HepG2 (cell line): ENCODE measurements at regions not wholly inside any gene's neighbourhood (a gene's known extent, or its start where the extent isn't known, plus 50 kb on each side); places are given as distances from the start of the nearest gene placed in this dataset.

ENCODE experiments used
- ATAC-seq: fragments of 200-7000 bp; cut with Tn5 transposase; 3 replicates; pipeline ENCODE4 v1.9.1; 2020; ENCODE audit warnings: mild to moderate bottlenecking, moderate library complexity
- BruUV-seq: library from RNA; stranded (reverse); fragments of 400-500 nt; replicated peaks from 2 replicates; lab custom pipeline; 2021; lab: Mats Ljungman, UMichigan
- CTCF ChIA-PET: fragments of 300-600 bp; formaldehyde crosslinking; extraction: SDS; loops from one replicate; lab custom pipeline; 2021; ENCODE audit warnings: low total read pairs, inconsistent platforms, low intra/inter-chr PET ratio; lab: Yijun Ruan, JAX
- POLR2A ChIA-PET: fragments of 350-600 bp; sonication (Branson Sonifier 250); formaldehyde crosslinking; loops from one replicate; lab custom pipeline; 2020; ENCODE audit warnings: antibody characterized with exemption, inconsistent platforms; lab: Yijun Ruan, JAX
- DNase-seq: peaks from one replicate; pipeline ENCODE4 v3.0.0-alpha.2; 2015; ENCODE audit warnings: low spot score
- FAIRE-seq: peaks from 3 replicates; lab custom pipeline; 2011; peaks lifted over from hg19 to GRCh38; lab: Jason Lieb, UNC
- H2AFZ ChIP-seq: one replicate; pipeline ENCODE4 v1.6.1; 2011; ENCODE audit warnings: low read length, inconsistent platforms
- H3K27ac ChIP-seq: fragments of 300-600 bp; 3 replicates; pipeline ENCODE4 v1.8.0; 2011; ENCODE audit warnings: mixed run types, mild to moderate bottlenecking, mixed read lengths, low read length, inconsistent platforms; ENCODE audit not compliant: insufficient read depth; ENCODE audit errors: extremely low read length
- H3K27me3 ChIP-seq, 2 experiments: fragments of 200-600 bp in 1 of 2; 2 replicates in 1 of 2; 3 replicates in 1 of 2; pipeline versions ENCODE4 v1.6.0 to v1.8.0; 2011; ENCODE audit warnings: low read length in 2 of 2, mild to moderate bottlenecking in 2 of 2, moderate library complexity in 2 of 2, inconsistent platforms in 1 of 2; ENCODE audit not compliant: insufficient read depth in 2 of 2, control insufficient read depth in 1 of 2
- H3K36me3 ChIP-seq, 2 experiments: fragments of 200-600 bp in 1 of 2; replicated peaks in 1 of 2; 2 replicates in 1 of 2; 3 replicates in 1 of 2; pipeline versions ENCODE4 v1.5.1 to v1.8.0; 2011; ENCODE audit warnings: low read length in 2 of 2, inconsistent platforms in 1 of 2; ENCODE audit not compliant: insufficient read depth in 2 of 2, control insufficient read depth in 1 of 2
- H3K4me1 ChIP-seq: 2 replicates; pipeline ENCODE4 v1.5.1; 2012; ENCODE audit warnings: low read length, inconsistent platforms; ENCODE audit not compliant: insufficient read depth
- H3K4me2 ChIP-seq: 2 replicates; pipeline ENCODE4 v1.6.0; 2011; ENCODE audit warnings: low read depth, low read length, inconsistent platforms
- H3K4me3 ChIP-seq, 3 experiments: fragments of 200-600 bp in 1 of 3; sonication (generic), shearing (Covaris generic) in 1 of 3; replicated peaks in 1 of 3; 2 replicates each; pipeline ENCODE4 v1.5.1; 2011 to 2016; ENCODE audit warnings: low read length in 3 of 3, inconsistent platforms in 2 of 3, low read depth in 2 of 3, mild to moderate bottlenecking in 2 of 3, control low read depth in 1 of 3, mixed read lengths in 1 of 3; ENCODE audit not compliant: insufficient read depth in 1 of 3
- H3K79me2 ChIP-seq: one replicate; pipeline ENCODE4 v1.6.1; 2011; ENCODE audit warnings: low read length, inconsistent platforms; ENCODE audit not compliant: insufficient read depth
- H3K9ac ChIP-seq: 2 replicates; pipeline ENCODE4 v1.6.0; 2011; ENCODE audit warnings: mild to moderate bottlenecking, low read depth, low read length, inconsistent platforms; ENCODE audit not compliant: insufficient read depth
- H3K9me3 ChIP-seq: 2 replicates; pipeline ENCODE4 v1.5.1; 2012; ENCODE audit warnings: mild to moderate bottlenecking, low read length
- H4K20me1 ChIP-seq: 2 replicates; pipeline ENCODE4 v1.6.0; 2011; ENCODE audit warnings: inconsistent platforms, mild to moderate bottlenecking, low read length, moderate library complexity; ENCODE audit not compliant: insufficient read depth
- AHDC1 ChIP-seq: sonication (generic); formaldehyde crosslinking; IDR thresholded peaks from 2 replicates; pipeline ENCODE4 v1.5.1; 2020; ENCODE audit warnings: mild to moderate bottlenecking, missing genetic modification reagents, borderline replicate concordance
- ARHGAP35 ChIP-seq: sonication (generic); formaldehyde crosslinking; IDR thresholded peaks from 2 replicates; pipeline ENCODE4 v1.9.0; 2022; ENCODE audit warnings: mild to moderate bottlenecking, inconsistent platforms, moderate library complexity, missing genetic modification reagents, borderline replicate concordance
- HDAC2 ChIP-seq: sonication (generic); formaldehyde crosslinking; IDR thresholded peaks from 2 replicates; pipeline ENCODE4 v1.4.0; 2020; ENCODE audit warnings: missing genetic modification reagents
- HOXD1 ChIP-seq: sonication (generic); formaldehyde crosslinking; IDR thresholded peaks from 2 replicates; pipeline ENCODE4 v1.5.0; 2020; ENCODE audit warnings: missing genetic modification reagents
- JUN ChIP-seq: sonication (generic); formaldehyde crosslinking; IDR thresholded peaks from 2 replicates; pipeline ENCODE4 v1.4.0; 2020; ENCODE audit warnings: mild to moderate bottlenecking, missing genetic modification reagents
- KDM2A ChIP-seq: sonication (generic); formaldehyde crosslinking; IDR thresholded peaks from 2 replicates; pipeline ENCODE4 v1.4.0; 2020; ENCODE audit warnings: low read depth, missing genetic modification reagents, borderline replicate concordance
- MBD4 ChIP-seq: IDR thresholded peaks from 2 replicates; pipeline ENCODE4 v1.6.1; 2012; ENCODE audit warnings: low read length, inconsistent platforms, borderline replicate concordance
- MZF1 ChIP-seq: sonication (generic); formaldehyde crosslinking; IDR thresholded peaks from 2 replicates; pipeline ENCODE4 v1.8.1; 2023; ENCODE audit warnings: mild to moderate bottlenecking, missing genetic modification reagents, borderline replicate concordance
- NFE2L2 ChIP-seq: fragments of 150-350 bp; IDR thresholded peaks from 2 replicates; pipeline ENCODE4 v1.6.1; 2014; ENCODE audit warnings: low read length
- PPARG ChIP-seq: conservative IDR thresholded peaks from 2 replicates; pipeline ENCODE4 v1.6.1; 2016; ENCODE audit warnings: missing biosample characterization, missing genetic modification reagents
- PRPF4 ChIP-seq: fragments of 200-400 bp; formaldehyde crosslinking; IDR thresholded peaks from 2 replicates; pipeline ENCODE4 v1.6.1; 2016; ENCODE audit warnings: low read length, low read depth; ENCODE audit not compliant: poor library complexity, severe bottlenecking
- SIX1 ChIP-seq: sonication (generic); formaldehyde crosslinking; IDR thresholded peaks from 2 replicates; pipeline ENCODE4 v1.4.0; 2020; ENCODE audit warnings: missing genetic modification reagents, borderline replicate concordance
- YEATS2 ChIP-seq: sonication (generic); formaldehyde crosslinking; IDR thresholded peaks from 2 replicates; pipeline ENCODE4 v1.4.0; 2020; ENCODE audit warnings: missing genetic modification reagents, borderline replicate concordance
- ZC3H13 ChIP-seq: sonication (generic); formaldehyde crosslinking; IDR thresholded peaks from 2 replicates; pipeline ENCODE4 v1.8.1; 2023; ENCODE audit warnings: mild to moderate bottlenecking, missing genetic modification reagents, moderate library complexity
- ZFP90 ChIP-seq: sonication (generic); formaldehyde crosslinking; IDR thresholded peaks from 2 replicates; pipeline ENCODE4 v1.8.0; 2022; ENCODE audit warnings: missing genetic modification reagents, mild to moderate bottlenecking, inconsistent platforms, borderline replicate concordance
- ZNF552 ChIP-seq: sonication (generic); formaldehyde crosslinking; IDR thresholded peaks from 2 replicates; pipeline ENCODE4 v1.9.0; 2022; ENCODE audit warnings: missing genetic modification reagents, mild to moderate bottlenecking, borderline replicate concordance
- ZNF660 ChIP-seq: sonication (generic); formaldehyde crosslinking; IDR thresholded peaks from 2 replicates; pipeline ENCODE4 v1.5.1; 2020; ENCODE audit warnings: mild to moderate bottlenecking, low read depth, missing genetic modification reagents, borderline replicate concordance
- ZNF713 ChIP-seq: sonication (generic); formaldehyde crosslinking; IDR thresholded peaks from 2 replicates; pipeline ENCODE4 v1.4.0; 2020; ENCODE audit warnings: mild to moderate bottlenecking, missing genetic modification reagents
- ZNF841 ChIP-seq: sonication (generic); formaldehyde crosslinking; IDR thresholded peaks from 2 replicates; pipeline ENCODE4 v1.8.1; 2023; ENCODE audit warnings: missing genetic modification reagents, borderline replicate concordance
- WGBS: methylation state at CpG from one replicate; pipeline ENCODE4 v1.1.6; 2017; ENCODE audit warnings: low lambda C conversion rate; 5-methylcytosine and 5-hydroxymethylcytosine counted together
- in situ Hi-C: cut with HindIII; loops from 2 replicates; pipeline ENCODE4 v1.10.0; 2017; ENCODE audit warnings: low pct_unique_long_range_greater_than_20kb; ENCODE audit not compliant: extremely low pct_ligation_motif_present
- intact Hi-C: fragments of 100-400 bp; cut with micrococcal nuclease; formaldehyde crosslinking; loops from one replicate; pipeline ENCODE4 v1.10.0; 2022; ENCODE audit not compliant: unreplicated experiment

- Histone ChIP-seq H3K27ac (no peak overlapping the region), H3K79me2 (no peaks in the 10 kb centered on the region), H3K9ac (no peak overlapping the region), H2AFZ (no peak overlapping the region), H3K36me3 (no peaks in the 10 kb centered on the region), H3K4me3 (no peak overlapping the region), H3K27me3 (peaks cover 0 to 29% of the 10 kb centered on the region in 2 experiments; a peak in 3 of 5 replicates), H4K20me1 (no peaks in the 10 kb centered on the region), H3K4me2 (no peak overlapping the region), H3K4me1 (peaks cover 17% of the 10 kb centered on the region), H3K9me3 (no peaks in the 10 kb centered on the region)
- DNase-seq = no peak
- FAIRE-seq = no peak
- in situ Hi-C loops (no loop called here), intact Hi-C loops (no loop called here)
- 26% methylated on average over 5 of the region's 5 CpGs for WGBS
- TF ChIP-seq ZFP90 (no peak), YEATS2 (no peak), JUN (no peak), ZNF713 (CRISPR knock-in tag) (no peak), PPARG (CRISPR knock-in tag) (no peak), NFE2L2 (no peak), AHDC1 (CRISPR knock-in tag) (no peak), MBD4 (no peak), SIX1 (CRISPR knock-in tag) (no peak), MZF1 (no peak), ZNF552 (CRISPR knock-in tag) (no peak), KDM2A (CRISPR knock-in tag) (no peak), HOXD1 (CRISPR knock-in tag) (no peak), PRPF4 (no peak), ZNF660 (CRISPR knock-in tag) (no peak), HDAC2 (CRISPR knock-in tag) (no peak), ARHGAP35 (CRISPR knock-in tag) (no peak), ZC3H13 (CRISPR knock-in tag) (no peak), ZNF841 (CRISPR knock-in tag) (no peak)
- ATAC-seq = no peak
- no TSS peak for BruUV-seq
- ChIA-PET CTCF (no interaction called here), POLR2A (interaction anchor here (1.6 kb wide), 1 partner anchor 30 kb away, joined by 3 read pairs; no protein-coding TSS in a partner anchor)
Measured at GRCh38 chr2:45303417-45304202, 294.4 kb upstream of the SIX2 start.
